Fibroblast of skin of left biceps (primary cell): ENCODE measurements at regions not wholly inside any gene's neighbourhood (a gene's known extent, or its start where the extent isn't known, plus 50 kb on each side); places are given as distances from the start of the nearest gene placed in this dataset.

ENCODE experiments used
- DNase-seq, 2 experiments: peaks; one replicate each; pipeline ENCODE4 v3.0.0-alpha.2; 2013; ENCODE audit warnings: low read depth in 2 of 2

- no peak for DNase-seq
These were observed 178.7 kb downstream of the CHD9NB start for GRCh38 chr16:52874042-52874441.

GRCh38 chr16:52872731-52873130 lies 180.0 kb downstream of the CHD9NB start:
- no peak for DNase-seq

GRCh38 chr16:52871481-52871880 lies 181.2 kb downstream of the CHD9NB start:
- no peak for DNase-seq

GRCh38 chr16:52869243-52869642 lies 183.5 kb downstream of the CHD9NB start:
- no peak for DNase-seq

GRCh38 chr16:52863000-52863399 lies 189.7 kb downstream of the CHD9NB start:
- no peak for DNase-seq

- DNase-seq, result no peak
These were observed 191.1 kb downstream of the CHD9NB start for GRCh38 chr16:52861614-52862022.

GRCh38 chr16:52855463-52855862 lies 197.2 kb downstream of the CHD9NB start:
- DNase-seq, result no peak

- no peak for DNase-seq
These were observed 199.7 kb downstream of the CHD9NB start for GRCh38 chr16:52852978-52853377.

- DNase-seq, result no peak
These were observed 201.4 kb downstream of the CHD9NB start for GRCh38 chr16:52851211-52851740.

GRCh38 chr16:52843381-52843780 lies 209.3 kb downstream of the CHD9NB start:
- no peak for DNase-seq

- DNase-seq, result no peak
These were observed 215.4 kb downstream of the CHD9NB start for GRCh38 chr16:52837251-52837650.

GRCh38 chr16:52834736-52835465 lies 217.8 kb downstream of the CHD9NB start:
- no peak for DNase-seq

GRCh38 chr16:52832771-52833170 lies 219.9 kb downstream of the CHD9NB start:
- no peak for DNase-seq

GRCh38 chr16:52827456-52827855 lies 225.2 kb downstream of the CHD9NB start:
- no peak for DNase-seq

GRCh38 chr16:52825892-52826291 lies 226.8 kb downstream of the CHD9NB start:
- no peak for DNase-seq

- DNase-seq, result no peak
These were observed 232.9 kb downstream of the CHD9NB start for GRCh38 chr16:52819808-52820207.

GRCh38 chr16:52819405-52819804 lies 233.3 kb downstream of the CHD9NB start:
- DNase-seq, result no peak

GRCh38 chr16:52817696-52818095 lies 235.0 kb downstream of the CHD9NB start:
- DNase-seq, result no peak

- no peak for DNase-seq
These were observed 235.7 kb downstream of the CHD9NB start for GRCh38 chr16:52816993-52817392.

GRCh38 chr16:52812678-52813556 lies 239.8 kb downstream of the CHD9NB start:
- DNase-seq, result peak in 1 of 2 experiments; percentile 1

GRCh38 chr16:52805559-52806168 lies 247.0 kb downstream of the CHD9NB start:
- no peak for DNase-seq

- DNase-seq, result no peak
These were observed 252.3 kb downstream of the CHD9NB start for GRCh38 chr16:52800432-52800831.
